ENCODE measurements at regions not wholly inside any gene's neighbourhood (a gene's known extent, or its start where the extent isn't known, plus 50 kb on each side); places are given as distances from the start of the nearest gene placed in this dataset.

DNA sequence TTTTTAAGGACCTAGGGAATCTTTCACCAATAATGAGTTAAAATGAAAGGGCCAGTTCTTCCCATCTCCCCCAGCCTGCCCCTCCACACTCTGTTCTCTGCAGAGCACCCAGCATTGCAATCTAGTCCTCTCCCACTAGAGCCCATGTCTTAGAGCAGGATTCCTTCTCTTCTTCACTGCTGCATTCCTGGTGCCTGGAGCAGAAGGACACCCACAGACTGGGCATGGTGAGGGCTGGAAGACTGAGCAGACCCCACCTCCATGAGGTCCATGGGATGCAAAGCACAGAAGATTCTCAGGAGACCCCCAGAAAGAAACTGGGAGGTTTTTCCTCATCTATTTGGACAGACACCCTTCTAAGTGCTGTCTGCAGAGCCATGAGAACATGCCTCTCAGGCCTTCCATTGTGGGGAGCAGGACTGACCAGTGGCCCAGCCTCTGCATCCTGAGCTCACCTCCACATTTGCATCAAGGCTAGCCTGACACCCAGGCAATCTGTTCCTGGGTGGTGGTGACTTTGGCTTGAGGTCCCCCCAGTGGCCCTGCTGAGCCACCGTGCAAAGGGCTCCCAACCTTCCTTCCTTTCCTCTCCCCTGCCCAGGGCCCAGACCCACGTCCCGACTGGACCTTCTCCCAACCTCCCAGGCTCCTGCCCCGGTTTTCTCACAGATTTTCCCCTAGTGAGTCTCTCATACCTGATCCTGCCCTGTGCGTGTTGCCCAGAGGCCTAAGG, 74.2 kb upstream of the ZNF469 start:
- Histone ChIP-seq H3K9me3 (replicated peaks; ENCODE audit: control insufficient read depth, insufficient read depth, low read length) (no peaks in the 10 kb centered on the region), H3K4me1 (ENCODE audit: control insufficient read depth, extremely low read depth, insufficient read depth, low read length) (no peaks in the 10 kb centered on the region), H3K9ac (replicated peaks; ENCODE audit: extremely low read depth, insufficient read depth, low read length) (no peak overlapping the region), H2AFZ (ENCODE audit: low read depth, low read length) (no peak overlapping the region), H3K4me3 (replicated peaks in 1 of 3; ENCODE audit: insufficient read depth in 1 of 3, low read depth in 1 of 3, low read length in 3 of 3) (no peak overlapping the region), H3K9me1 (replicated peaks; ENCODE audit: control insufficient read depth, extremely low read depth, insufficient read depth, low read length) (no peaks in the 10 kb centered on the region), H3K27ac (ENCODE audit: insufficient read depth, low read depth, low read length) (no peak overlapping the region), H4K20me1 (replicated peaks; ENCODE audit: control insufficient read depth, extremely low read depth, insufficient read depth, low read length) (no peaks in the 10 kb centered on the region), H3K4me2 (ENCODE audit: insufficient read depth, low read length) (no peak overlapping the region), H3K27me3 (ENCODE audit: control insufficient read depth in 2 of 2, insufficient read depth in 2 of 2, low read length in 2 of 2) (no peaks in the 10 kb centered on the region), H3K79me2 (ENCODE audit: control insufficient read depth, insufficient read depth, low read length) (no peaks in the 10 kb centered on the region), H3K36me3 (ENCODE audit: control insufficient read depth in 2 of 2, extremely low read depth in 1 of 2, insufficient read depth in 2 of 2, low read length in 2 of 2) (no peaks in the 10 kb centered on the region)
- TF ChIP-seq, protein P1, sequence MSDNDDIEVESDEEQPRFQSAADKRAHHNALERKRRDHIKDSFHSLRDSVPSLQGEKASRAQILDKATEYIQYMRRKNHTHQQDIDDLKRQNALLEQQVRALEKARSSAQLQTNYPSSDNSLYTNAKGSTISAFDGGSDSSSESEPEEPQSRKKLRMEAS (IDR thresholded peaks at IDR 0.05; ENCODE audit: insufficient read depth, insufficient read length) = no peak
- TF ChIP-seq FOS (IDR thresholded peaks at IDR 0.05; ENCODE audit: borderline replicate concordance, insufficient read depth, low read length) (no peak), MYC (IDR thresholded peaks at IDR 0.05; ENCODE audit: low read depth, low read length) (no peak), JUN (IDR thresholded peaks at IDR 0.05; ENCODE audit: borderline replicate concordance, insufficient read depth, insufficient read length, low read depth) (no peak), GATA2 (IDR thresholded peaks at IDR 0.05; ENCODE audit: insufficient read depth, insufficient read length, low read depth, low read length) (no peak), EZH2 (IDR thresholded peaks at IDR 0.05; ENCODE audit: borderline replicate concordance, low read depth, low read length, severe bottlenecking) (no peak), CTCF (IDR thresholded peaks at IDR 0.05; ENCODE audit: extremely low read depth in 1 of 2, insufficient read depth in 1 of 2, low read depth in 1 of 2, low read length in 2 of 2) (no peak), POLR2AphosphoS5 (IDR thresholded peaks at IDR 0.05; ENCODE audit: insufficient read depth, low read depth, low read length) (no peak), POLR2A (IDR thresholded peaks at IDR 0.05; ENCODE audit: low read depth, low read length) (no peak)
- DNase-seq (ENCODE audit: low read depth, low spot score) (no peak), FAIRE-seq (no peak)
- intact Hi-C loops (cut with micrococcal nuclease) (no loop called here), dilution Hi-C loops (cut with MboI; ENCODE audit: extremely low pct_ligation_motif_present, low sequenced_read_pairs) (no loop called here)
- CTCF ChIA-PET = no interaction called here
- POLR2A ChIA-PET = no interaction called here
- BruUV-seq (replicated peaks) = no TSS peak
